AG09309 (cell line): ENCODE measurements at regions not wholly inside any gene's neighbourhood (a gene's known extent, or its start where the extent isn't known, plus 50 kb on each side); places are given as distances from the start of the nearest gene placed in this dataset.

Experiments used
- DNase-seq: peaks from one replicate; pipeline ENCODE4 v3.0.0-alpha.2; 2010; ENCODE audit warnings: low read depth
- H3K4me3 ChIP-seq: 2 replicates; pipeline ENCODE4 v1.5.1; 2011; ENCODE audit warnings: mild to moderate bottlenecking, low read depth, low read length, moderate library complexity; ENCODE audit not compliant: control insufficient read depth
- TF ChIP-seq, protein P1 (sequence below): IDR thresholded peaks from 2 replicates; pipeline ENCODE4 v1.5.1; 2011; ENCODE audit warnings: mild to moderate bottlenecking, low read depth, low read length, inconsistent platforms; ENCODE audit not compliant: insufficient read depth, control insufficient read depth; ENCODE audit errors: missing control alignments

- TF ChIP-seq, protein P1, sequence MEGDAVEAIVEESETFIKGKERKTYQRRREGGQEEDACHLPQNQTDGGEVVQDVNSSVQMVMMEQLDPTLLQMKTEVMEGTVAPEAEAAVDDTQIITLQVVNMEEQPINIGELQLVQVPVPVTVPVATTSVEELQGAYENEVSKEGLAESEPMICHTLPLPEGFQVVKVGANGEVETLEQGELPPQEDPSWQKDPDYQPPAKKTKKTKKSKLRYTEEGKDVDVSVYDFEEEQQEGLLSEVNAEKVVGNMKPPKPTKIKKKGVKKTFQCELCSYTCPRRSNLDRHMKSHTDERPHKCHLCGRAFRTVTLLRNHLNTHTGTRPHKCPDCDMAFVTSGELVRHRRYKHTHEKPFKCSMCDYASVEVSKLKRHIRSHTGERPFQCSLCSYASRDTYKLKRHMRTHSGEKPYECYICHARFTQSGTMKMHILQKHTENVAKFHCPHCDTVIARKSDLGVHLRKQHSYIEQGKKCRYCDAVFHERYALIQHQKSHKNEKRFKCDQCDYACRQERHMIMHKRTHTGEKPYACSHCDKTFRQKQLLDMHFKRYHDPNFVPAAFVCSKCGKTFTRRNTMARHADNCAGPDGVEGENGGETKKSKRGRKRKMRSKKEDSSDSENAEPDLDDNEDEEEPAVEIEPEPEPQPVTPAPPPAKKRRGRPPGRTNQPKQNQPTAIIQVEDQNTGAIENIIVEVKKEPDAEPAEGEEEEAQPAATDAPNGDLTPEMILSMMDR = no peak
- DNase-seq = peak; percentile 64
- no peak overlapping the region for H3K4me3 ChIP-seq
Measured at GRCh38 chr2:226123300-226123699, 676.3 kb downstream of the IRS1 start.

- TF ChIP-seq, protein P1 = no peak
- H3K4me3 ChIP-seq = no peak overlapping the region
- DNase-seq = no peak
Measured at GRCh38 chr2:226122041-226122440, 677.6 kb downstream of the IRS1 start.

- no peak overlapping the region for H3K4me3 ChIP-seq
- DNase-seq = no peak
- TF ChIP-seq, protein P1 = no peak
Measured at GRCh38 chr2:226121046-226121738, 678.4 kb downstream of the IRS1 start.

DNA sequence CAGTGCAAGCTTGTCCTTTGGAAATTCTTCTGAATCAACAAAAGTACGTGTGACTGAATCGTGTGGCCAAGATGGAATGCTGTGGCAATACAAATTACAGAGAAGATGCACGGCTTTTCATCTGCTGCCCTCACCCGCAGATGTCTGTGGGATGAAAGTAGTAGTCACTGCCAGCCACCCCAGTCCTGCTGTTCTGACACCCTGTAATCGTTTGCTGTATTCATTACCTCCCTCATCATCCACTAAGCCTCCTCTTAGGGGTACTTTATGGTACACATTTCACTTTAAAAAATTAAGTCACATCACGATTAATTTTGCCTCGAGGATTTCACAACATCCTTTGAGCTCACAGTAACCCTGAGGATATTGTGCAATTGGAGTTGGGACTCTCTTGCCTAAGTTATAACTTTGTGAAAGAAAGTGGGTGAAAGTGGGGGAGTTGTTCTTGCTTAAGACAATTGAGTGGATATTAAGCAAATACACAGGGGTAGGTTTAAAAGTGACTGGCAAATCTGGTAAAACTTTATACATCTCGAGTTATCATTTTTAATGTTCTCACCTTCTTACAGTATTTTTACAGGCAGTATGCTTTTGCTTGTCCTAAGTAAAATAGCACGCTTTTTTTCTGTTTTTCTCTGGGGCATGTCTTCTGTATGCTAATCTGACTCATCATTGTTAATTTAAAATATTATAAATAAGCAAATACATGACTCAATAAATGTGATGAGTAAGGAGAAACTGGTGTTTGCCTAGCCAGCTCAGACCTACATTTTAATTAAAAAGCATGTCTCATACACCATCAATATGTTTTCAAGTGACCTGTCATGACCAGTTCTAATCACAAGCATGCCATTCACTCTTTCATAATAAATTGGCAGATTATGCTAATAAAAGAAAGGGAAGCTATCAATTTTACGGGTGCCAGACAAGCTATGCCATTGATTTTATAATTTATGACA, 680.9 kb downstream of the IRS1 start:
- DNase-seq = peak; percentile 86
- TF ChIP-seq, protein P1 = no peak
- H3K4me3 ChIP-seq = peak overlapping the region; percentile 2; the same call in 1 of the 2 replicates

- DNase-seq = no peak
- TF ChIP-seq, protein P1 = no peak
- no peak overlapping the region for H3K4me3 ChIP-seq
Measured at GRCh38 chr2:226117510-226118065, 682.0 kb downstream of the IRS1 start.

- TF ChIP-seq, protein P1 = no peak
- no peak overlapping the region for H3K4me3 ChIP-seq
- DNase-seq = no peak
Measured at GRCh38 chr2:226116346-226116745, 683.3 kb downstream of the IRS1 start.
